ENCODE measurements at regions not wholly inside any gene's neighbourhood (a gene's known extent, or its start where the extent isn't known, plus 50 kb on each side); places are given as distances from the start of the nearest gene placed in this dataset.

GRCh38 chr9:86639899-86640379, 285.7 kb upstream of the TUT7 start:
- no peak for TF ChIP-seq CTCF (IDR thresholded peaks at IDR 0.05)
- 88% methylated on average over 3 of the region's 5 CpGs for WGBS (ENCODE audit: insufficient coverage)
- ATAC-seq (ENCODE audit: low read depth) (no peak), DNase-seq (no peak)
- H3K27me3 Mint-ChIP-seq = peaks cover 15% of the 10 kb centered on the region
- Histone ChIP-seq H2AFZ (ENCODE audit: insufficient read depth, low read depth, low read length, poor library complexity, severe bottlenecking) (no peak overlapping the region), H3K4me3 (ENCODE audit: control extremely low read depth in 1 of 5, extremely low read depth in 1 of 5, insufficient read depth in 1 of 5, low read depth in 2 of 5, low read length in 4 of 5) (no peak overlapping the region), H3K36me3 (replicated peaks in 1 of 2; ENCODE audit: control extremely low read depth in 1 of 2, control insufficient read depth in 1 of 2, extremely low read depth in 1 of 2, insufficient read depth in 2 of 2, low read length in 1 of 2) (no peaks in the 10 kb centered on the region), H3K27me3 (replicated peaks in 1 of 4; ENCODE audit: control extremely low read depth in 1 of 4, control insufficient read depth in 3 of 4, insufficient read depth in 4 of 4, low read length in 3 of 4) (no peaks in the 10 kb centered on the region), H3K4me1 (ENCODE audit: control insufficient read depth in 2 of 2, insufficient read depth in 2 of 2, low read length in 2 of 2) (no peaks in the 10 kb centered on the region), H3K79me2 (ENCODE audit: control insufficient read depth, insufficient read depth, low read length) (no peaks in the 10 kb centered on the region), H4K20me1 (ENCODE audit: control insufficient read depth, insufficient read depth, low read length, poor library complexity, severe bottlenecking) (no peaks in the 10 kb centered on the region), H3K9ac (ENCODE audit: low read length) (no peak overlapping the region), H3K27ac (ENCODE audit: low read length in 2 of 2) (no peak overlapping the region), H3K9me3 (ENCODE audit: control extremely low read depth in 1 of 3, control insufficient read depth in 2 of 3, insufficient read depth in 1 of 3, low read length in 2 of 3) (no peaks in the 10 kb centered on the region), H3K4me2 (replicated peaks; ENCODE audit: low read depth, low read length, poor library complexity, severe bottlenecking) (no peak overlapping the region)
- intact Hi-C loops (cut with micrococcal nuclease) = no loop called here
- no peaks in the 10 kb centered on the region for H3K9me3 Mint-ChIP-seq (ENCODE audit: insufficient read depth)
- no peak overlapping the region for H3K4me3 Mint-ChIP-seq
- POLR2A ChIA-PET = no interaction called here
- H3K27ac Mint-ChIP-seq = no peak overlapping the region
- no peaks in the 10 kb centered on the region for H3K4me1 Mint-ChIP-seq
- CTCF ChIA-PET = no interaction called here

GRCh38 chr9:86639287-86639686, 285.1 kb upstream of the TUT7 start:
- H3K4me2 ChIP-seq (replicated peaks; ENCODE audit: low read depth, low read length, poor library complexity, severe bottlenecking) = no peak overlapping the region
- ChIA-PET CTCF (no interaction called here), POLR2A (no interaction called here)
- no peak overlapping the region for H3K27ac ChIP-seq (ENCODE audit: low read length in 2 of 2)
- no peak overlapping the region for H3K4me3 Mint-ChIP-seq
- peaks cover 0 to 3% (median 0%) of the 10 kb centered on the region in 4 experiments for H3K27me3 ChIP-seq (replicated peaks in 1 of 4; ENCODE audit: control extremely low read depth in 1 of 4, control insufficient read depth in 3 of 4, insufficient read depth in 4 of 4, low read length in 3 of 4)
- no peaks in the 10 kb centered on the region for H4K20me1 ChIP-seq (ENCODE audit: control insufficient read depth, insufficient read depth, low read length, poor library complexity, severe bottlenecking)
- intact Hi-C loops (cut with micrococcal nuclease) = no loop called here
- H3K9ac ChIP-seq (ENCODE audit: low read length) = no peak overlapping the region
- DNase-seq = no peak
- H3K4me3 ChIP-seq (ENCODE audit: control extremely low read depth in 1 of 5, extremely low read depth in 1 of 5, insufficient read depth in 1 of 5, low read depth in 2 of 5, low read length in 4 of 5) = no peak overlapping the region
- 100% methylated on average over 2 of the region's 2 CpGs for WGBS (ENCODE audit: insufficient coverage)
- no peaks in the 10 kb centered on the region for H3K36me3 ChIP-seq (replicated peaks in 1 of 2; ENCODE audit: control extremely low read depth in 1 of 2, control insufficient read depth in 1 of 2, extremely low read depth in 1 of 2, insufficient read depth in 2 of 2, low read length in 1 of 2)
- H3K9me3 ChIP-seq (ENCODE audit: control extremely low read depth in 1 of 3, control insufficient read depth in 2 of 3, insufficient read depth in 1 of 3, low read length in 2 of 3) = peaks cover 0 to 3% (median 0%) of the 10 kb centered on the region in 3 donors
- no peak for ATAC-seq (ENCODE audit: low read depth)
- H2AFZ ChIP-seq (ENCODE audit: insufficient read depth, low read depth, low read length, poor library complexity, severe bottlenecking) = no peak overlapping the region
- no peaks in the 10 kb centered on the region for H3K79me2 ChIP-seq (ENCODE audit: control insufficient read depth, insufficient read depth, low read length)
- no peaks in the 10 kb centered on the region for H3K4me1 ChIP-seq (ENCODE audit: control insufficient read depth in 2 of 2, insufficient read depth in 2 of 2, low read length in 2 of 2)
- H3K27me3 Mint-ChIP-seq = peaks cover 21% of the 10 kb centered on the region
- no peaks in the 10 kb centered on the region for H3K9me3 Mint-ChIP-seq (ENCODE audit: insufficient read depth)
- H3K27ac Mint-ChIP-seq = no peak overlapping the region
- no peaks in the 10 kb centered on the region for H3K4me1 Mint-ChIP-seq
- no peak for TF ChIP-seq CTCF (IDR thresholded peaks at IDR 0.05)
- TF ChIP-seq EZH2 (IDR thresholded peaks at IDR 0.05; ENCODE audit: borderline replicate concordance, insufficient read depth, low read depth, low read length, poor library complexity, severe bottlenecking) = no peak
